ENCODE measurements at regions not wholly inside any gene's neighbourhood (a gene's known extent, or its start where the extent isn't known, plus 50 kb on each side); places are given as distances from the start of the nearest gene placed in this dataset.
"Not testable (repeated sequence)": the region's sequence is repeated elsewhere in the genome, so short reads cannot be mapped to it uniquely, and the experiment has no call there.

GRCh38 chr2:117555965-117556364 lies 258.5 kb upstream of the DDX18 start:
- no peak for DNase-seq

GRCh38 chr2:117557626-117558025 lies 256.9 kb upstream of the DDX18 start:
- no peak for DNase-seq

- DNase-seq, result no peak
These were observed 251.8 kb upstream of the DDX18 start for GRCh38 chr2:117562654-117563053.

- DNase-seq, result no peak
These were observed 242.7 kb upstream of the DDX18 start for GRCh38 chr2:117571590-117572349.

- no peak for DNase-seq
These were observed 227.2 kb upstream of the DDX18 start for GRCh38 chr2:117587310-117587709.

GRCh38 chr2:117603060-117603459 lies 211.4 kb upstream of the DDX18 start:
- peak; percentile 30 for DNase-seq

GRCh38 chr2:117603567-117603966 lies 210.9 kb upstream of the DDX18 start:
- DNase-seq, result peak; percentile 30

- no peak for DNase-seq
These were observed 207.3 kb upstream of the DDX18 start for GRCh38 chr2:117607202-117607601.

- no peak for DNase-seq
These were observed 201.4 kb upstream of the DDX18 start for GRCh38 chr2:117613101-117613500.

- DNase-seq, result no peak
These were observed 200.2 kb upstream of the DDX18 start for GRCh38 chr2:117614296-117614695.

- no peak for DNase-seq
These were observed 199.5 kb upstream of the DDX18 start for GRCh38 chr2:117614823-117615534.

GRCh38 chr2:117618607-117619006 lies 195.9 kb upstream of the DDX18 start:
- DNase-seq, result no peak

- no peak for DNase-seq
These were observed 193.2 kb upstream of the DDX18 start for GRCh38 chr2:117621326-117621725.

- DNase-seq, result not testable (repeated sequence)
These were observed 191.3 kb upstream of the DDX18 start for GRCh38 chr2:117623175-117623574.

- DNase-seq, result no peak
These were observed 183.1 kb upstream of the DDX18 start for GRCh38 chr2:117631152-117631945.

- DNase-seq, result no peak
These were observed 179.0 kb upstream of the DDX18 start for GRCh38 chr2:117635481-117635880.

- DNase-seq, result no peak
These were observed 175.1 kb upstream of the DDX18 start for GRCh38 chr2:117639401-117639800.

GRCh38 chr2:117644403-117644802 lies 170.1 kb upstream of the DDX18 start:
- no peak for DNase-seq

GRCh38 chr2:117645458-117645857 lies 169.0 kb upstream of the DDX18 start:
- no peak for DNase-seq

GRCh38 chr2:117646099-117646498 lies 168.4 kb upstream of the DDX18 start:
- DNase-seq, result no peak

GRCh38 chr2:117646872-117647271 lies 167.6 kb upstream of the DDX18 start:
- DNase-seq, result no peak

- no peak for DNase-seq
These were observed 157.9 kb upstream of the DDX18 start for GRCh38 chr2:117656546-117656945.

- no peak for DNase-seq
These were observed 152.9 kb upstream of the DDX18 start for GRCh38 chr2:117661619-117662018.

GRCh38 chr2:117674172-117674571 lies 140.3 kb upstream of the DDX18 start:
- DNase-seq, result no peak
